ENCODE measurements at regions not wholly inside any gene's neighbourhood (a gene's known extent, or its start where the extent isn't known, plus 50 kb on each side); places are given as distances from the start of the nearest gene placed in this dataset.
A peak's percentile ranks its signal among the peaks of the same experiment; 100 is the strongest.

DNA sequence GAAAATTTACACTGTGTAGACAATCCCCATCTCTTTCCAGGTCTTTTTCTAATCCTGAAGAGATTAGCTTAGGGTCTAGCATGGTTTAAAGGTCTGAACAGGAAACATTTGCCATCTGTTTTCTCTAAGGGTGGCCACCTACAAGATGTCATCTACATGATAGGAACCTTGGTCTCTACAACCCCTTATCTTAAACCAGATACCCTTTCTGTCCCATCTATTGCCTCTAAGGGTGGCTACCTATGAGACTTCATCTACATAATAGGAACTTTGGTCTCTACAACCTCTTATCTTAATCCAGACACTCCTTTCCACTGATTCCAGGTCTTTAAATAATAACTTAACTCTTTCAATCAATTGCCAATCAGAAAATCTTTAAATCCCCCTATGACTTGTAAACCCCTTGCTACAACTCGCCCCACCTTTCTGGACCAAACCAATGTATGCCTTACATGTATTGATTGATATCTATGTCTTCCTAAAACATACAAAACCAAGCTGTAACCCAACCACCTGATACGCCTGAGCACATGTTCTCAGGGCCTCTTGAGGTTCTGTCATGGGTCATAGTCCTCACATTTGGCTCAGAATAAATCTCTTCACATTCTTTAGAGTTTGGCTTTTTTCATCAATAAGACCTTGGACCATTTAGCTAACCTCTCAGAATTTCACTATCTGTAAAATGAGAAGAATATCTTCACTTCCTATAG is 605.0 kb downstream of the TUSC7 start:
- H3K9ac ChIP-seq (ENCODE audit: low read length), result no peak overlapping the region
- H3K27ac ChIP-seq (ENCODE audit: low read length, poor library complexity, severe bottlenecking), result no peak overlapping the region
- H3K27me3 ChIP-seq (ENCODE audit: control insufficient read depth in 1 of 2, insufficient read depth in 1 of 2, low read length in 2 of 2), result no peaks in the 10 kb centered on the region
- no peak overlapping the region for H4K8ac ChIP-seq (ENCODE audit: low read length)
- no peak overlapping the region for H3K18ac ChIP-seq (ENCODE audit: low read depth in 1 of 2, low read length in 2 of 2)
- H2AFZ ChIP-seq (ENCODE audit: low read depth, low read length), result no peak overlapping the region
- no peak overlapping the region for H3K4me2 ChIP-seq (ENCODE audit: low read length, poor library complexity, severe bottlenecking)
- H3K36me3 ChIP-seq (ENCODE audit: control insufficient read depth in 1 of 2, insufficient read depth in 2 of 2, low read depth in 1 of 2, low read length in 2 of 2), result no peaks in the 10 kb centered on the region
- no peak overlapping the region for H2BK5ac ChIP-seq (ENCODE audit: low read depth, low read length, poor library complexity, severe bottlenecking)
- 58% methylated on average over 2 of the region's 2 CpGs for WGBS
- no peak overlapping the region for H3K4ac ChIP-seq (ENCODE audit: low read depth in 1 of 2, low read length in 2 of 2)
- no peak overlapping the region for H3K4me3 ChIP-seq (ENCODE audit: insufficient read depth in 1 of 2, low read depth in 1 of 2, low read length in 2 of 2)
- H3K4me1 ChIP-seq (ENCODE audit: control insufficient read depth, insufficient read depth, low read depth, low read length), result no peaks in the 10 kb centered on the region
- H3K79me1 ChIP-seq (replicated peaks; ENCODE audit: low read length, poor library complexity, severe bottlenecking), result no peaks in the 10 kb centered on the region
- no peak overlapping the region for H3K14ac ChIP-seq (ENCODE audit: low read length in 2 of 2)
- no peak for DNase-seq
- H3K23ac ChIP-seq (ENCODE audit: low read length in 2 of 2), result no peak overlapping the region
- no peaks in the 10 kb centered on the region for H3K9me3 ChIP-seq (ENCODE audit: control insufficient read depth, low read length)
- H2BK15ac ChIP-seq (ENCODE audit: low read depth, poor library complexity, severe bottlenecking), result no peak overlapping the region
- no peak overlapping the region for H4K91ac ChIP-seq (ENCODE audit: low read length)
- H2BK120ac ChIP-seq (ENCODE audit: low read depth, low read length), result no peak overlapping the region
- no peak overlapping the region for H2BK12ac ChIP-seq (ENCODE audit: low read length in 2 of 2)
- no peak overlapping the region for H2AK5ac ChIP-seq (ENCODE audit: low read length, severe bottlenecking)

GRCh38 chr3:117322866-117323265 is 613.3 kb downstream of the TUSC7 start:
- no peak overlapping the region for H3K14ac ChIP-seq (ENCODE audit: low read length in 2 of 2)
- no peak overlapping the region for H3K4ac ChIP-seq (ENCODE audit: low read depth in 1 of 2, low read length in 2 of 2)
- H2AK5ac ChIP-seq (ENCODE audit: low read length, severe bottlenecking), result no peak overlapping the region
- H3K36me3 ChIP-seq (ENCODE audit: control insufficient read depth in 1 of 2, insufficient read depth in 2 of 2, low read depth in 1 of 2, low read length in 2 of 2), result no peaks in the 10 kb centered on the region
- no peak overlapping the region for H2BK120ac ChIP-seq (ENCODE audit: low read depth, low read length)
- no peak overlapping the region for H3K27ac ChIP-seq (ENCODE audit: low read length, poor library complexity, severe bottlenecking)
- H3K4me3 ChIP-seq (ENCODE audit: insufficient read depth in 1 of 2, low read depth in 1 of 2, low read length in 2 of 2), result no peak overlapping the region
- H3K9me3 ChIP-seq (ENCODE audit: control insufficient read depth, low read length), result peaks cover 7% of the 10 kb centered on the region
- H3K23ac ChIP-seq (ENCODE audit: low read length in 2 of 2), result no peak overlapping the region
- 25% methylated on average over 1 of the region's 1 CpG for WGBS
- H3K4me2 ChIP-seq (ENCODE audit: low read length, poor library complexity, severe bottlenecking), result no peak overlapping the region
- H3K18ac ChIP-seq (ENCODE audit: low read depth in 1 of 2, low read length in 2 of 2), result no peak overlapping the region
- no peak overlapping the region for H3K9ac ChIP-seq (ENCODE audit: low read length)
- H4K8ac ChIP-seq (ENCODE audit: low read length), result no peak overlapping the region
- H2BK5ac ChIP-seq (ENCODE audit: low read depth, low read length, poor library complexity, severe bottlenecking), result no peak overlapping the region
- H3K27me3 ChIP-seq (ENCODE audit: control insufficient read depth in 1 of 2, insufficient read depth in 1 of 2, low read length in 2 of 2), result no peaks in the 10 kb centered on the region
- peak; percentile 30 for DNase-seq
- H2AFZ ChIP-seq (ENCODE audit: low read depth, low read length), result no peak overlapping the region
- no peaks in the 10 kb centered on the region for H3K79me1 ChIP-seq (replicated peaks; ENCODE audit: low read length, poor library complexity, severe bottlenecking)
- no peak overlapping the region for H2BK12ac ChIP-seq (ENCODE audit: low read length in 2 of 2)
- H3K4me1 ChIP-seq (ENCODE audit: control insufficient read depth, insufficient read depth, low read depth, low read length), result no peaks in the 10 kb centered on the region
- no peak overlapping the region for H4K91ac ChIP-seq (ENCODE audit: low read length)
- no peak overlapping the region for H2BK15ac ChIP-seq (ENCODE audit: low read depth, poor library complexity, severe bottlenecking)

GRCh38 chr3:117346901-117347300 is 637.3 kb downstream of the TUSC7 start:
- Histone ChIP-seq H3K9me3 (ENCODE audit: control insufficient read depth, low read length) (no peaks in the 10 kb centered on the region), H4K8ac (ENCODE audit: low read length) (no peak overlapping the region), H2BK12ac (ENCODE audit: low read length in 2 of 2) (no peak overlapping the region), H3K79me1 (replicated peaks; ENCODE audit: low read length, poor library complexity, severe bottlenecking) (no peaks in the 10 kb centered on the region), H3K4ac (ENCODE audit: low read depth in 1 of 2, low read length in 2 of 2) (no peak overlapping the region), H2BK15ac (ENCODE audit: low read depth, poor library complexity, severe bottlenecking) (no peak overlapping the region), H4K91ac (ENCODE audit: low read length) (no peak overlapping the region), H3K27me3 (ENCODE audit: control insufficient read depth in 1 of 2, insufficient read depth in 1 of 2, low read length in 2 of 2) (no peaks in the 10 kb centered on the region), H3K36me3 (ENCODE audit: control insufficient read depth in 1 of 2, insufficient read depth in 2 of 2, low read depth in 1 of 2, low read length in 2 of 2) (no peaks in the 10 kb centered on the region), H2AK5ac (ENCODE audit: low read length, severe bottlenecking) (no peak overlapping the region), H3K14ac (ENCODE audit: low read length in 2 of 2) (no peak overlapping the region), H3K27ac (ENCODE audit: low read length, poor library complexity, severe bottlenecking) (no peak overlapping the region), H3K23ac (ENCODE audit: low read length in 2 of 2) (no peak overlapping the region), H2BK5ac (ENCODE audit: low read depth, low read length, poor library complexity, severe bottlenecking) (no peak overlapping the region), H3K9ac (ENCODE audit: low read length) (no peak overlapping the region), H3K18ac (ENCODE audit: low read depth in 1 of 2, low read length in 2 of 2) (no peak overlapping the region), H3K4me3 (ENCODE audit: insufficient read depth in 1 of 2, low read depth in 1 of 2, low read length in 2 of 2) (no peak overlapping the region), H2AFZ (ENCODE audit: low read depth, low read length) (no peak overlapping the region), H3K4me1 (ENCODE audit: control insufficient read depth, insufficient read depth, low read depth, low read length) (no peaks in the 10 kb centered on the region), H3K4me2 (ENCODE audit: low read length, poor library complexity, severe bottlenecking) (no peak overlapping the region), H2BK120ac (ENCODE audit: low read depth, low read length) (no peak overlapping the region)
- 85% methylated on average over 3 of the region's 3 CpGs for WGBS
- no peak for DNase-seq

DNA sequence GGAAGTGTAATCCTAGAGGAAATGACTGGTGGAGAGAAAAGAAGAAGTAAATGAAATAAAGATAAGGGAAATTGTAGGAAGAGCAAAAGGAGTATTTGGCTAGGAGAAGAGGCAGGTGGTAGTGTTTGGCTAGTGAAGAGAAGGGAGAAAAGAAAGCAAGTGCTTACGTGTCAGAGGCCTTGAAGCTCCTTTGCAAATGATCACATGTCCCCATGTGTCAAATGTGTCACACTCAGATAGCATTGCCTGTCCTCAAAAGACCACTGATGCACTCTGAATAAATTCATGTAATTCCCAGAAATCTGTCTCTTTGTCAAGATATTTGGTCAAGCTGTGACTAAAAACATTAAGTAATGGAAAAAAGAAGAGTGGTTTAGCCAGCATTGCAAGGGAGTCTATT is 639.3 kb downstream of the TUSC7 start:
- Histone ChIP-seq H3K4me3 (ENCODE audit: insufficient read depth in 1 of 2, low read depth in 1 of 2, low read length in 2 of 2) (no peak overlapping the region), H2BK12ac (ENCODE audit: low read length in 2 of 2) (no peak overlapping the region)
- WGBS, result 71% methylated on average over 1 of the region's 1 CpG

More for the DNA sequence above, 639.3 kb downstream of the TUSC7 start:
- no peak overlapping the region for H3K4me2 ChIP-seq (ENCODE audit: low read length, poor library complexity, severe bottlenecking)
- H4K91ac ChIP-seq (ENCODE audit: low read length), result no peak overlapping the region
- no peaks in the 10 kb centered on the region for H3K4me1 ChIP-seq (ENCODE audit: control insufficient read depth, insufficient read depth, low read depth, low read length)
- H3K79me1 ChIP-seq (replicated peaks; ENCODE audit: low read length, poor library complexity, severe bottlenecking), result no peaks in the 10 kb centered on the region
- no peaks in the 10 kb centered on the region for H3K36me3 ChIP-seq (ENCODE audit: control insufficient read depth in 1 of 2, insufficient read depth in 2 of 2, low read depth in 1 of 2, low read length in 2 of 2)
- no peaks in the 10 kb centered on the region for H3K9me3 ChIP-seq (ENCODE audit: control insufficient read depth, low read length)
- H2BK15ac ChIP-seq (ENCODE audit: low read depth, poor library complexity, severe bottlenecking), result no peak overlapping the region
- no peak overlapping the region for H3K9ac ChIP-seq (ENCODE audit: low read length)
- H2AFZ ChIP-seq (ENCODE audit: low read depth, low read length), result no peak overlapping the region
- no peak overlapping the region for H2BK5ac ChIP-seq (ENCODE audit: low read depth, low read length, poor library complexity, severe bottlenecking)
- H3K27ac ChIP-seq (ENCODE audit: low read length, poor library complexity, severe bottlenecking), result no peak overlapping the region
- no peak overlapping the region for H3K18ac ChIP-seq (ENCODE audit: low read depth in 1 of 2, low read length in 2 of 2)
- H3K23ac ChIP-seq (ENCODE audit: low read length in 2 of 2), result no peak overlapping the region
- no peak overlapping the region for H2BK120ac ChIP-seq (ENCODE audit: low read depth, low read length)
- no peak overlapping the region for H3K14ac ChIP-seq (ENCODE audit: low read length in 2 of 2)
- no peaks in the 10 kb centered on the region for H3K27me3 ChIP-seq (ENCODE audit: control insufficient read depth in 1 of 2, insufficient read depth in 1 of 2, low read length in 2 of 2)
- no peak overlapping the region for H4K8ac ChIP-seq (ENCODE audit: low read length)
- DNase-seq, result no peak
- H3K4ac ChIP-seq (ENCODE audit: low read depth in 1 of 2, low read length in 2 of 2), result no peak overlapping the region
- no peak overlapping the region for H2AK5ac ChIP-seq (ENCODE audit: low read length, severe bottlenecking)

Measured in mesenchymal stem cell (in vitro differentiated cells and primary cell).